SK-N-SH treated with all-trans-retinoic acid at 6 μM for 48 hours (cell line): ENCODE measurements at regions not wholly inside any gene's neighbourhood (a gene's known extent, or its start where the extent isn't known, plus 50 kb on each side); places are given as distances from the start of the nearest gene placed in this dataset.

Experiments used
- BACH2 ChIP-seq: fragments of 250-450 bp; sonication (Bioruptor Pico); IDR thresholded peaks from 2 replicates; pipeline ENCODE4 v1.9.0; 2021; ENCODE audit warnings: mild to moderate bottlenecking, borderline replicate concordance
- CSDC2 ChIP-seq: fragments of 250-450 bp; sonication (Bioruptor Pico); IDR thresholded peaks from 2 replicates; pipeline ENCODE4 v1.5.0; 2020; ENCODE audit warnings: mild to moderate bottlenecking, moderate library complexity
- ESRRG ChIP-seq: fragments of 250-450 bp; sonication (Bioruptor Pico); IDR thresholded peaks from 2 replicates; pipeline ENCODE4 v1.6.1; 2021; ENCODE audit warnings: mild to moderate bottlenecking
- POU6F1 ChIP-seq: fragments of 250-450 bp; sonication (Bioruptor Pico); IDR thresholded peaks from 2 replicates; pipeline ENCODE4 v1.8.0; 2021; ENCODE audit warnings: low read depth, mild to moderate bottlenecking, moderate library complexity, borderline replicate concordance
- RARB ChIP-seq: fragments of 250-450 bp; sonication (Bioruptor Pico); IDR thresholded peaks from 2 replicates; pipeline ENCODE4 v1.8.0; 2021; ENCODE audit warnings: mild to moderate bottlenecking, moderate library complexity
- TOX ChIP-seq: fragments of 250-450 bp; sonication (Bioruptor Pico); IDR thresholded peaks from 2 replicates; pipeline ENCODE4 v1.8.0; 2021; ENCODE audit warnings: mild to moderate bottlenecking, moderate library complexity, borderline replicate concordance
- TSHZ2 ChIP-seq: fragments of 250-450 bp; sonication (Bioruptor Pico); IDR thresholded peaks from 2 replicates; pipeline ENCODE4 v1.5.0; 2020; ENCODE audit warnings: mild to moderate bottlenecking, moderate library complexity
- ZNF565 ChIP-seq: fragments of 450-650 bp; formaldehyde crosslinking; conservative IDR thresholded peaks from 2 replicates; pipeline ENCODE4 v1.5.0; 2020; ENCODE audit warnings: low read depth, mild to moderate bottlenecking, moderate library complexity
- TF ChIP-seq, protein P1 (sequence below): fragments of 250-450 bp; sonication (Bioruptor Pico); IDR thresholded peaks from 2 replicates; pipeline ENCODE4 v1.8.0; 2020; ENCODE audit warnings: mild to moderate bottlenecking, moderate library complexity, borderline replicate concordance

DNA sequence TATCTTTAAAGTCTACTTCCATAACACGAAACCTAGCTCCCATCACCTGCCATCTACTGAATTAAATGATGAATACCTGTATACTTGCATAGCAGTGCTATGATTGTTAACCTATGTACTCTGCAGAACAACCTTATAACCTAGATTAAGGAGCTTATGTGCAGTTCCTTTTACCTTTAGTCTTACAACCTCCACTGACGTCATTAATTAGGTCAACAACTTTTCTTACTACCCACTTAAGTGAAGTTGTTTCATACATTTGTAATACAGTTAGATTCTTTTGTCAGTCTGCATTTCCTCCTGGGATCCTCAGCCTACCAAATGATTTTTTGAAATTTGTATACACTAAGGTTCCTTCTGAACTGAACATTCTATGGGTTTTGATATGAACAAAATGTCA is 1082.3 kb downstream of the SUCLG1 start:
- TF ChIP-seq CSDC2 (CRISPR knock-in tag) (no peak), BACH2 (CRISPR knock-in tag) (no peak), TOX (no peak), ZNF565 (CRISPR knock-in tag) (no peak), RARB (CRISPR knock-in tag) (no peak), POU6F1 (CRISPR knock-in tag) (no peak), ESRRG (CRISPR knock-in tag) (no peak), TSHZ2 (no peak)
- TF ChIP-seq, protein P1, sequence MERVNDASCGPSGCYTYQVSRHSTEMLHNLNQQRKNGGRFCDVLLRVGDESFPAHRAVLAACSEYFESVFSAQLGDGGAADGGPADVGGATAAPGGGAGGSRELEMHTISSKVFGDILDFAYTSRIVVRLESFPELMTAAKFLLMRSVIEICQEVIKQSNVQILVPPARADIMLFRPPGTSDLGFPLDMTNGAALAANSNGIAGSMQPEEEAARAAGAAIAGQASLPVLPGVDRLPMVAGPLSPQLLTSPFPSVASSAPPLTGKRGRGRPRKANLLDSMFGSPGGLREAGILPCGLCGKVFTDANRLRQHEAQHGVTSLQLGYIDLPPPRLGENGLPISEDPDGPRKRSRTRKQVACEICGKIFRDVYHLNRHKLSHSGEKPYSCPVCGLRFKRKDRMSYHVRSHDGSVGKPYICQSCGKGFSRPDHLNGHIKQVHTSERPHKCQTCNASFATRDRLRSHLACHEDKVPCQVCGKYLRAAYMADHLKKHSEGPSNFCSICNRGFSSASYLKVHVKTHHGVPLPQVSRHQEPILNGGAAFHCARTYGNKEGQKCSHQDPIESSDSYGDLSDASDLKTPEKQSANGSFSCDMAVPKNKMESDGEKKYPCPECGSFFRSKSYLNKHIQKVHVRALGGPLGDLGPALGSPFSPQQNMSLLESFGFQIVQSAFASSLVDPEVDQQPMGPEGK (CRISPR knock-in tag), result no peak
